ENCODE measurements at regions not wholly inside any gene's neighbourhood (a gene's known extent, or its start where the extent isn't known, plus 50 kb on each side); places are given as distances from the start of the nearest gene placed in this dataset.

DNA sequence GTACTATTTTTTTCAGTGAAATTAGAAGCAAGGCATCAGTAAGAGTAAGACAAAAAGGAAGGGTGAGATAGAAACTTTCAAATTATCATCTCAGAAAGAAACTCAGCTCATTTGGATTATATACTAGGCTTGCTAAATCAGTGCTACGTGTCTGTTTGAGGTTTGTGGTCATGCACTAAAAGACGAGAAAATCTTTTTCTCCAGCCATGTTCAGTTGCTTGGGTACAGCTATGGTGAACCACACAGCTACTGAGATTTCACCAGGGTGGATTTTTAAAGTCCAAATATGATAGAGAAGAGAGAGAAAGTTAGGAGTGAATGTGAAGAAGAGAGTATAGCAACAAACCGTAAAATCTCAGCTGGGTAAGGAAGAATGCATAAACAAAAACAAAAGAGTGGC, 161.6 kb downstream of the PTH2R start:
- H3K9ac ChIP-seq (ENCODE audit: low read length) = no peak overlapping the region
- ChIA-PET POLR2A (no interaction called here), CTCF (no interaction called here)
- no peaks in the 10 kb centered on the region for H3K27me3 ChIP-seq (replicated peaks in 1 of 4; ENCODE audit: control extremely low read depth in 1 of 4, control insufficient read depth in 3 of 4, insufficient read depth in 4 of 4, low read length in 3 of 4)
- no peak overlapping the region for H3K4me3 Mint-ChIP-seq
- no peak overlapping the region for H2AFZ ChIP-seq (ENCODE audit: insufficient read depth, low read depth, low read length, poor library complexity, severe bottlenecking)
- H3K4me3 ChIP-seq (ENCODE audit: control extremely low read depth in 1 of 5, extremely low read depth in 1 of 5, insufficient read depth in 1 of 5, low read depth in 2 of 5, low read length in 4 of 5) = no peak overlapping the region
- peaks cover 6% of the 10 kb centered on the region for H3K9me3 Mint-ChIP-seq (ENCODE audit: insufficient read depth)
- H3K79me2 ChIP-seq (ENCODE audit: control insufficient read depth, insufficient read depth, low read length) = no peaks in the 10 kb centered on the region
- no peak for DNase-seq
- peaks cover 0 to 3% (median 0%) of the 10 kb centered on the region in 3 donors for H3K9me3 ChIP-seq (ENCODE audit: control extremely low read depth in 1 of 3, control insufficient read depth in 2 of 3, insufficient read depth in 1 of 3, low read length in 2 of 3)
- TF ChIP-seq EZH2 (IDR thresholded peaks at IDR 0.05; ENCODE audit: borderline replicate concordance, insufficient read depth, low read depth, low read length, poor library complexity, severe bottlenecking) = no peak
- TF ChIP-seq, protein P1, sequence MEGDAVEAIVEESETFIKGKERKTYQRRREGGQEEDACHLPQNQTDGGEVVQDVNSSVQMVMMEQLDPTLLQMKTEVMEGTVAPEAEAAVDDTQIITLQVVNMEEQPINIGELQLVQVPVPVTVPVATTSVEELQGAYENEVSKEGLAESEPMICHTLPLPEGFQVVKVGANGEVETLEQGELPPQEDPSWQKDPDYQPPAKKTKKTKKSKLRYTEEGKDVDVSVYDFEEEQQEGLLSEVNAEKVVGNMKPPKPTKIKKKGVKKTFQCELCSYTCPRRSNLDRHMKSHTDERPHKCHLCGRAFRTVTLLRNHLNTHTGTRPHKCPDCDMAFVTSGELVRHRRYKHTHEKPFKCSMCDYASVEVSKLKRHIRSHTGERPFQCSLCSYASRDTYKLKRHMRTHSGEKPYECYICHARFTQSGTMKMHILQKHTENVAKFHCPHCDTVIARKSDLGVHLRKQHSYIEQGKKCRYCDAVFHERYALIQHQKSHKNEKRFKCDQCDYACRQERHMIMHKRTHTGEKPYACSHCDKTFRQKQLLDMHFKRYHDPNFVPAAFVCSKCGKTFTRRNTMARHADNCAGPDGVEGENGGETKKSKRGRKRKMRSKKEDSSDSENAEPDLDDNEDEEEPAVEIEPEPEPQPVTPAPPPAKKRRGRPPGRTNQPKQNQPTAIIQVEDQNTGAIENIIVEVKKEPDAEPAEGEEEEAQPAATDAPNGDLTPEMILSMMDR (IDR thresholded peaks at IDR 0.05) = no peak
- no peak overlapping the region for H3K4me2 ChIP-seq (replicated peaks; ENCODE audit: low read depth, low read length, poor library complexity, severe bottlenecking)
- WGBS (ENCODE audit: insufficient coverage) = 70% methylated on average over 2 of the region's 3 CpGs
- intact Hi-C loops (cut with micrococcal nuclease) = no loop called here
- H3K27ac ChIP-seq (ENCODE audit: low read length in 2 of 2) = no peak overlapping the region
- no peak for ATAC-seq (ENCODE audit: low read depth)
- H3K4me1 Mint-ChIP-seq = no peaks in the 10 kb centered on the region
- no peaks in the 10 kb centered on the region for H3K36me3 ChIP-seq (replicated peaks in 1 of 2; ENCODE audit: control extremely low read depth in 1 of 2, control insufficient read depth in 1 of 2, extremely low read depth in 1 of 2, insufficient read depth in 2 of 2, low read length in 1 of 2)
- H4K20me1 ChIP-seq (ENCODE audit: control insufficient read depth, insufficient read depth, low read length, poor library complexity, severe bottlenecking) = no peaks in the 10 kb centered on the region
- no peak overlapping the region for H3K27ac Mint-ChIP-seq
- H3K4me1 ChIP-seq (ENCODE audit: control insufficient read depth in 2 of 2, insufficient read depth in 2 of 2, low read length in 2 of 2) = no peaks in the 10 kb centered on the region
- H3K27me3 Mint-ChIP-seq = peaks cover 4% of the 10 kb centered on the region

DNA sequence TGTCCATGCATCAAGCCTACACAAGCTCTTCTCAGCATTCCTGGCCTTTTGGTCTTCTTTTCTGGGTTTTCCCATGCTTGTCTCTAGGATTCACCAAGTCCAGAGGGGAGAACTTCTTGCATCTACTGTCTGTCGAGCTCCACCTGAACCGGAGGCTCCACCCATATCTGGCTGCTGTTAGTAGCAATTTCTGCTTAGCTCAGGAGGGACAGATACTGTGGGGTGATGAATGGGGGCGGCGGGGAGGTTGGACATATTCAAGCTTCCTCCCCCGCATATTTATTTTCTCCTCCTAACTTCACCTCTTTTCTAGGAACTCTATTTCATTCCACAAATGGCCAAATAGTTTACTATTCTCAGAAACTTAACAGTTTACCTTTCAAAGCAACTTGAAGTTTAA, 163.5 kb downstream of the PTH2R start:
- H3K4me3 ChIP-seq (ENCODE audit: control extremely low read depth in 1 of 5, extremely low read depth in 1 of 5, insufficient read depth in 1 of 5, low read depth in 2 of 5, low read length in 4 of 5) = no peak overlapping the region
- no peaks in the 10 kb centered on the region for H3K4me1 ChIP-seq (ENCODE audit: control insufficient read depth in 2 of 2, insufficient read depth in 2 of 2, low read length in 2 of 2)
- no peak overlapping the region for H3K4me2 ChIP-seq (replicated peaks; ENCODE audit: low read depth, low read length, poor library complexity, severe bottlenecking)
- TF ChIP-seq, protein P1 (IDR thresholded peaks at IDR 0.05) = no peak
- no peak for TF ChIP-seq EZH2 (IDR thresholded peaks at IDR 0.05; ENCODE audit: borderline replicate concordance, insufficient read depth, low read depth, low read length, poor library complexity, severe bottlenecking)
- WGBS (ENCODE audit: insufficient coverage) = no CpG with 5 or more reads among the region's 5 CpGs
- peaks cover 4% of the 10 kb centered on the region for H3K27me3 Mint-ChIP-seq
- no peak overlapping the region for H3K27ac Mint-ChIP-seq
- no peaks in the 10 kb centered on the region for H3K27me3 ChIP-seq (replicated peaks in 1 of 4; ENCODE audit: control extremely low read depth in 1 of 4, control insufficient read depth in 3 of 4, insufficient read depth in 4 of 4, low read length in 3 of 4)
- H2AFZ ChIP-seq (ENCODE audit: insufficient read depth, low read depth, low read length, poor library complexity, severe bottlenecking) = no peak overlapping the region
- no peak overlapping the region for H3K4me3 Mint-ChIP-seq
- ChIA-PET POLR2A (no interaction called here), CTCF (no interaction called here)
- no peaks in the 10 kb centered on the region for H3K79me2 ChIP-seq (ENCODE audit: control insufficient read depth, insufficient read depth, low read length)
- H4K20me1 ChIP-seq (ENCODE audit: control insufficient read depth, insufficient read depth, low read length, poor library complexity, severe bottlenecking) = no peaks in the 10 kb centered on the region
- ATAC-seq (ENCODE audit: low read depth) (no peak), DNase-seq (no peak)
- H3K27ac ChIP-seq (ENCODE audit: low read length in 2 of 2) = no peak overlapping the region
- no peaks in the 10 kb centered on the region for H3K36me3 ChIP-seq (replicated peaks in 1 of 2; ENCODE audit: control extremely low read depth in 1 of 2, control insufficient read depth in 1 of 2, extremely low read depth in 1 of 2, insufficient read depth in 2 of 2, low read length in 1 of 2)
- intact Hi-C loops (cut with micrococcal nuclease) = no loop called here
- no peaks in the 10 kb centered on the region for H3K9me3 Mint-ChIP-seq (ENCODE audit: insufficient read depth)
- H3K4me1 Mint-ChIP-seq = no peaks in the 10 kb centered on the region
- no peak overlapping the region for H3K9ac ChIP-seq (ENCODE audit: low read length)
- peaks cover 0 to 2% (median 0%) of the 10 kb centered on the region in 3 donors for H3K9me3 ChIP-seq (ENCODE audit: control extremely low read depth in 1 of 3, control insufficient read depth in 2 of 3, insufficient read depth in 1 of 3, low read length in 2 of 3)
